ENCODE measurements at regions not wholly inside any gene's neighbourhood (a gene's known extent, or its start where the extent isn't known, plus 50 kb on each side); places are given as distances from the start of the nearest gene placed in this dataset.

DNA sequence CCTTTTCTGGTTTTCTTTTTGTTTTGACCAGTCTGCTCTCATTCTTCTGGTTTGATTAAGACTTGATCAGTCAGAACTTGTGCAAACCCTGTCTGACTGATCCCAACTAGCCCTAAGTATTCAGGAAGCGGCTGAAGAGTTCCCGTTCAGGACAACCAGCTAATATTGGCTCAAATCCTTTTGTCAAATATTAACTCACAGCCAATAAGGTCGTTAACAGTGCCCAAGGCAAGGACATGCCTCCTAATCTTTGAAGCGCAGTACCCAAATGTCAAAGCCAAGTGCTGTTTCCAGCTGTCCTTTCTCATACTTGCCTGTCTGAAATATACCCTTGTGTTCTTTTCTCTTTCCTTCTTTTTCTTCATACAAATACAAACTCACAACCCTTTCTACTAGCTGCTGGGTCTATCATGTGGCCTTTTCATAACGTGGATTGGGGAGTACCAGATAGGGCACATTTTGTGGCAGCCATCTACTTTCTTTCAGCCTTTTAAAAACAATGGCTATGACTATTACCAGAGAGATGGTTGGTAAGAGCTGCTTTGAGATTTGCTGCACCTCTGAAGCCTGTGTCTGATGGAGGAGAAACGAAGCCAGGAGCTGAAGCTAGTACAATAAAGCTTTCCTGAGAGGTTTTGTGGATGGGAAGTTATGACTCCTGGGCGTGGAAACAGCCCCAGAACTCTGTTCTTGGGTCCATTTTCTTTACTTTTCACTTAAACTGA is 266.4 kb upstream of the ZNF608 start:
- Histone ChIP-seq H3K9ac (ENCODE audit: insufficient read depth in 1 of 2, low read length in 2 of 2) (no peak overlapping the region), H3K27me3 (ENCODE audit: control insufficient read depth in 3 of 3, insufficient read depth in 3 of 3, low read length in 2 of 3) (no peaks in the 10 kb centered on the region), H3K36me3 (ENCODE audit: control insufficient read depth in 4 of 4, insufficient read depth in 4 of 4, low read length in 4 of 4) (no peaks in the 10 kb centered on the region), H3K4me3 (no peak overlapping the region), H3K4me1 (ENCODE audit: control insufficient read depth in 5 of 5, insufficient read depth in 5 of 5, low read length in 5 of 5) (peaks cover 0 to 16% (median 6%) of the 10 kb centered on the region in 5 donors), H3K27ac (ENCODE audit: low read depth in 1 of 2, low read length in 1 of 2) (no peak overlapping the region), H3K9me3 (ENCODE audit: control insufficient read depth in 4 of 4, insufficient read depth in 3 of 4, low read length in 3 of 4) (no peaks in the 10 kb centered on the region)
- 64 to 68% methylated on average over 7 of the region's 7 CpGs for WGBS, 2 donors
- DNase-seq (peak in 1 of 3 donors; percentile 27), ATAC-seq (ENCODE audit: insufficient read depth, low FRiP score) (no peak)
- TF ChIP-seq, protein P1, sequence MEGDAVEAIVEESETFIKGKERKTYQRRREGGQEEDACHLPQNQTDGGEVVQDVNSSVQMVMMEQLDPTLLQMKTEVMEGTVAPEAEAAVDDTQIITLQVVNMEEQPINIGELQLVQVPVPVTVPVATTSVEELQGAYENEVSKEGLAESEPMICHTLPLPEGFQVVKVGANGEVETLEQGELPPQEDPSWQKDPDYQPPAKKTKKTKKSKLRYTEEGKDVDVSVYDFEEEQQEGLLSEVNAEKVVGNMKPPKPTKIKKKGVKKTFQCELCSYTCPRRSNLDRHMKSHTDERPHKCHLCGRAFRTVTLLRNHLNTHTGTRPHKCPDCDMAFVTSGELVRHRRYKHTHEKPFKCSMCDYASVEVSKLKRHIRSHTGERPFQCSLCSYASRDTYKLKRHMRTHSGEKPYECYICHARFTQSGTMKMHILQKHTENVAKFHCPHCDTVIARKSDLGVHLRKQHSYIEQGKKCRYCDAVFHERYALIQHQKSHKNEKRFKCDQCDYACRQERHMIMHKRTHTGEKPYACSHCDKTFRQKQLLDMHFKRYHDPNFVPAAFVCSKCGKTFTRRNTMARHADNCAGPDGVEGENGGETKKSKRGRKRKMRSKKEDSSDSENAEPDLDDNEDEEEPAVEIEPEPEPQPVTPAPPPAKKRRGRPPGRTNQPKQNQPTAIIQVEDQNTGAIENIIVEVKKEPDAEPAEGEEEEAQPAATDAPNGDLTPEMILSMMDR (IDR thresholded peaks at IDR 0.05; ENCODE audit: control extremely low read depth, extremely low read depth): no peak

DNA sequence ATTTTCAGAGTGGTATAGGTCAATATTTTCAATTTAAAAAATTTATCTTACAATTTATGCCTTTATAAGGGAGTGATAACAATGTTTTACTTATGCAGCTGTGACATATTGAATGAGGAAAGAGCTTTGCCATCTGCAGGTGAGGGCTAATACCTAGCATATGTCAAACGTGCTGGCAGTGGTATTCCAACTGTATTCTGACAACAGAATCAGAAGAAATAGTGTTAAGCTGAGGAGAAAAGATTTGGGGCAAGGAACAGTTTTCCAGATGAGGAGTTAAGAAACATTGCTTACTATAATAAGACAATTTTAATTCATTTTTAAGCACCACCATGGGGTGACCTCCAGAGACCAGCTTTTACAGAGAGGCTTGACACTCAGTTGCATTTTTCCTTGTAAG is 267.8 kb upstream of the ZNF608 start:
- Histone ChIP-seq H3K27me3 (ENCODE audit: control insufficient read depth in 3 of 3, insufficient read depth in 3 of 3, low read length in 2 of 3) (no peaks in the 10 kb centered on the region), H3K9me3 (ENCODE audit: control insufficient read depth in 4 of 4, insufficient read depth in 3 of 4, low read length in 3 of 4) (no peaks in the 10 kb centered on the region), H3K4me3 (no peak overlapping the region), H3K9ac (ENCODE audit: insufficient read depth in 1 of 2, low read length in 2 of 2) (no peak overlapping the region), H3K36me3 (ENCODE audit: control insufficient read depth in 4 of 4, insufficient read depth in 4 of 4, low read length in 4 of 4) (no peaks in the 10 kb centered on the region), H3K27ac (ENCODE audit: low read depth in 1 of 2, low read length in 1 of 2) (no peak overlapping the region), H3K4me1 (ENCODE audit: control insufficient read depth in 5 of 5, insufficient read depth in 5 of 5, low read length in 5 of 5) (peaks cover 0 to 16% (median 6%) of the 10 kb centered on the region in 5 donors)
- peak in 2 of 3 donors; percentile 56 to 64 for DNase-seq
- WGBS, 2 donors: 72 to 88% methylated on average over 1 of the region's 1 CpG
- TF ChIP-seq, protein P1 (IDR thresholded peaks at IDR 0.05; ENCODE audit: control extremely low read depth, extremely low read depth): no peak
- ATAC-seq (ENCODE audit: insufficient read depth, low FRiP score): no peak

DNA sequence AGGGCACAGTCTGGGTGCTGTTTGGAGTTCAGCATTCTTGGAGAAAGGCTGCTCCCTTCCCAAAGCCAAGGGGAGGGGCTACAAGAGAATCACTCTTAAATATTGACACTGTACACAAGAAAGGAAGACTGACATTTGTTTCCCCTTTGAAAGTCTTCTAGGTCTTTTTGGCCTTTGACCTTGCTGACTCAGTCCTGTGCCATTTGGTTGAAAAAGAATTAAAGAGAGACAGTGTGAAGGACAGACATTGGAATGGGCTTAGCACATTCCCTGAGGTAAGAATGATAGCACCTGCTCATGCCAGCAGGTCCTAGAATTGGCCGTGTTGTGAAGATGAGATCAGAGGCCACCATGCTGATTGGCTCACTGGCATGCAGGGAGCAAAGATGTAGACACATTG is 271.4 kb upstream of the ZNF608 start:
- TF ChIP-seq, protein P1 (IDR thresholded peaks at IDR 0.05; ENCODE audit: control extremely low read depth, extremely low read depth): no peak

More for the DNA sequence above, 271.4 kb upstream of the ZNF608 start:
- no peak for ATAC-seq (ENCODE audit: insufficient read depth, low FRiP score)
- DNase-seq: no peak
- H3K36me3 ChIP-seq (ENCODE audit: control insufficient read depth in 4 of 4, insufficient read depth in 4 of 4, low read length in 4 of 4): no peaks in the 10 kb centered on the region
- peaks cover 0 to 12% (median 4%) of the 10 kb centered on the region in 5 donors for H3K4me1 ChIP-seq (ENCODE audit: control insufficient read depth in 5 of 5, insufficient read depth in 5 of 5, low read length in 5 of 5)
- H3K27ac ChIP-seq (ENCODE audit: low read depth in 1 of 2, low read length in 1 of 2): no peak overlapping the region
- H3K4me3 ChIP-seq: no peak overlapping the region
- no peaks in the 10 kb centered on the region for H3K27me3 ChIP-seq (ENCODE audit: control insufficient read depth in 3 of 3, insufficient read depth in 3 of 3, low read length in 2 of 3)
- WGBS, 2 donors: 94 to 97% methylated on average over 1 of the region's 1 CpG
- no peak overlapping the region for H3K9ac ChIP-seq (ENCODE audit: insufficient read depth in 1 of 2, low read length in 2 of 2)
- H3K9me3 ChIP-seq (ENCODE audit: control insufficient read depth in 4 of 4, insufficient read depth in 3 of 4, low read length in 3 of 4): no peaks in the 10 kb centered on the region

Measured in lung (tissue), 11 donors.